ENCODE measurements at regions not wholly inside any gene's neighbourhood (a gene's known extent, or its start where the extent isn't known, plus 50 kb on each side); places are given as distances from the start of the nearest gene placed in this dataset.

DNA sequence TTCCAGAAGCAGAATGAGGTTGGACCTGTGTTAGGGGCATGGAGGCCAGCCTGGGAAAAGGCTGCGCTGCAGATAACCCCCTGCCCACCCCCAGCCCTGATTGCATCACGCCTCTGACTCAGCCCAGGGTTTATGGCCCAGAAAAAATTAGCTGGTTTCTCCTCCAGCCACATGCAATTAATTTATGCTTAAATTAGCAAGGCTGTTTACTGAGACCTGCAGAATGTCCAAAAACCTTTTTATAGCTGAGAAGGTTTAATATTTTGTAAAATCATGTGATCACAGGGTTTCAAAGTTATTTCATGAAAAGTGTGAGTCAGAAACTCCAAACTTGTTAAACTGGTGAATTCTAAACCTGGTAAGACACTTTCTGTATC, 123.1 kb upstream of the HDAC4 start:
- H3K4me1 ChIP-seq (ENCODE audit: insufficient read depth, low read length) = no peaks in the 10 kb centered on the region
- H3K4me3 ChIP-seq (ENCODE audit: low read length) = no peak overlapping the region
- no peak overlapping the region for H3K27ac ChIP-seq (ENCODE audit: low read depth, low read length)
- H3K9me3 ChIP-seq (ENCODE audit: insufficient read depth, low read depth, low read length) = no peaks in the 10 kb centered on the region; the same call in 1 of the 2 replicates
- no peaks in the 10 kb centered on the region for H3K36me3 ChIP-seq (ENCODE audit: insufficient read depth, low read length)
- no peaks in the 10 kb centered on the region for H3K27me3 ChIP-seq (ENCODE audit: insufficient read depth, low read length)
- H3K9ac ChIP-seq (ENCODE audit: low read depth, low read length) = no peak overlapping the region
- 71% methylated on average over 2 of the region's 2 CpGs for WGBS

- no peaks in the 10 kb centered on the region for H3K4me1 ChIP-seq (ENCODE audit: insufficient read depth, low read length)
- 91% methylated on average over 13 of the region's 15 CpGs for WGBS
These were observed 122.5 kb upstream of the HDAC4 start for GRCh38 chr2:239523147-239523953.

GRCh38 chr2:239522740-239523119, 121.9 kb upstream of the HDAC4 start:
- H3K4me1 ChIP-seq (ENCODE audit: insufficient read depth, low read length) = no peaks in the 10 kb centered on the region
- H3K9ac ChIP-seq (ENCODE audit: low read depth, low read length) = no peak overlapping the region
- no peak overlapping the region for H3K4me3 ChIP-seq (ENCODE audit: low read length)
- H3K27me3 ChIP-seq (ENCODE audit: insufficient read depth, low read length) = no peaks in the 10 kb centered on the region
- 94% methylated on average over 12 of the region's 12 CpGs for WGBS
- no peak overlapping the region for H3K27ac ChIP-seq (ENCODE audit: low read depth, low read length)
- no peaks in the 10 kb centered on the region for H3K36me3 ChIP-seq (ENCODE audit: insufficient read depth, low read length)
- no peaks in the 10 kb centered on the region; the same call in 1 of the 2 replicates for H3K9me3 ChIP-seq (ENCODE audit: insufficient read depth, low read depth, low read length)

More at GRCh38 chr2:239523147-239523953, 122.5 kb upstream of the HDAC4 start:
- Histone ChIP-seq H3K9ac (ENCODE audit: low read depth, low read length) (no peak overlapping the region), H3K4me3 (ENCODE audit: low read length) (no peak overlapping the region), H3K9me3 (ENCODE audit: insufficient read depth, low read depth, low read length) (no peaks in the 10 kb centered on the region; the same call in 1 of the 2 replicates), H3K36me3 (ENCODE audit: insufficient read depth, low read length) (no peaks in the 10 kb centered on the region), H3K27ac (ENCODE audit: low read depth, low read length) (no peak overlapping the region), H3K27me3 (ENCODE audit: insufficient read depth, low read length) (no peaks in the 10 kb centered on the region)

DNA sequence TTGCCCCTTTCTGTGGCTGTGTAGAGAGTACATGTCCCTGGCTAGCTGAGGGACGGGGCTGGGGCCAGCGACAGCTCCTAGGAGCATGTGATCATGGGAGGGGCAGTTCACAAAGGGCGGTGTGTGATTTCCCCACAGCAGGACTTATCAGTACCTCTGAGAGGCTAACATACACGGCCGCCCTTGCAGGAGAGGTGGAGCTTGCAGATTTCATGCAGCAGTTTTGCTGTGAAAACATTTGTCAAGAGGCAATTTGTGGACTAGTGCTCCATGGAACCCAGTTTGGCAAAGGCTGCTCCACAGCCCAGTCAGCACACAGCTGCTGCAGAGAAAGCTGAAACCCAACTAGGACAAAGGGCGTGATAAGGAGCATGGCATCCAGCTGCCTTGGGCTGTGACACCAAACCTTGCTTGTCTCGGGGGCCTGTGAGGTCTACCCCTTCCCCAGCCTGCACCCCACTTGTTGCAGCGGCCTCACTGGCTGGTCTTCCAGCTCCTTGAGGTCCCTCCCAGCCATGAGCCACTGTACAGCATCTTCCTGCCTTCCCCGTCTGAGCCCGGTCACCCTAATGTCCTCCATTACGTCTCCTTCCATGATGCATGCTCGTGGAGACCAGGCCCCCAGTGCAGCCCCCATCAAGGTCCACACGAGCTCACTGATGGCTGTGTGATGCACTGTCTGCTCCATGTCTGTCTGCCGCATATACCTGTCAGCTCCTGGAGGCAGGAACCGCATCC, 121.4 kb upstream of the HDAC4 start:
- H3K9ac ChIP-seq (ENCODE audit: low read depth, low read length) = no peak overlapping the region
- H3K36me3 ChIP-seq (ENCODE audit: insufficient read depth, low read length) = no peaks in the 10 kb centered on the region
- no peak overlapping the region for H3K27ac ChIP-seq (ENCODE audit: low read depth, low read length)
- H3K4me1 ChIP-seq (ENCODE audit: insufficient read depth, low read length) = no peaks in the 10 kb centered on the region
- H3K9me3 ChIP-seq (ENCODE audit: insufficient read depth, low read depth, low read length) = no peaks in the 10 kb centered on the region; the same call in 1 of the 2 replicates
- H3K4me3 ChIP-seq (ENCODE audit: low read length) = no peak overlapping the region
- no peaks in the 10 kb centered on the region for H3K27me3 ChIP-seq (ENCODE audit: insufficient read depth, low read length)
- WGBS = 93% methylated on average over 15 of the region's 15 CpGs

- Histone ChIP-seq H3K36me3 (ENCODE audit: insufficient read depth, low read length) (no peaks in the 10 kb centered on the region), H3K9me3 (ENCODE audit: insufficient read depth, low read depth, low read length) (no peaks in the 10 kb centered on the region), H3K27ac (ENCODE audit: low read depth, low read length) (no peak overlapping the region), H3K9ac (ENCODE audit: low read depth, low read length) (no peak overlapping the region), H3K4me1 (ENCODE audit: insufficient read depth, low read length) (no peaks in the 10 kb centered on the region), H3K27me3 (ENCODE audit: insufficient read depth, low read length) (no peaks in the 10 kb centered on the region), H3K4me3 (ENCODE audit: low read length) (no peak overlapping the region)
- 93% methylated on average over 6 of the region's 6 CpGs for WGBS
These were observed 120.6 kb upstream of the HDAC4 start for GRCh38 chr2:239521518-239521815.

DNA sequence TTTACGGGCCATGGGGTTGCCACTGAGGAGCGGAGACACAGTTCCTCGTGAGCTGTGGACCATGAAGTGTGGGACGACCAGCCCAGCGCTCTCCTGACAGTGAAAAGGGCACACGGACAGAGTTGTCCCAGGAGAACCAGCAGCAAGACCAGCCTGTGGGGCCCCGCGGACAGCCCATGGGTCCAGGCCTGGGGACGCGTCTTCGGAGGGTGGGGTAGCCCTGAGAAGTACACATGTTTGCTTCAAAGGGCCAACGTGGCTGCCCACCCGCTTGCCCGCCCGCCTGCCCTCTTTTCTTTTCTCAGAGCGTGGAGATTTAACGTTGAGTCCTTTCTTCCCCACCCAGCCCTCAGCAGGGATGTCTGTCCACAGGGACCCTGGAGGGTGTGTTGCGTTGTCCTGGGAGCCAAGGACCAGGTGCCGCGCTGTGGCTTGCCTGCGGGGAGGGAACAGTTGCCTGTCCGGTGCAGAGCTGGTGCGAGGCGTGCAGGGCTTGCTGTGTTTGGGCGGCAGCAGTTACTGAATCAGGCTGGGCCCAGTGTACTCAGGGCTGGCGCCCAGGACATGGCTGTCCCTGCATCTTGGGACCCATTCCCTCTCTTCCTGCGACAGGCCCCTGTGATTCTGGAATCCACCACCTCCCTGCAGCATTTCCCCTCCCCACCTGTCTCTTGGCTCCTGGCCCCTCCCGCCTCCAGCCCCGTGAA, 120.1 kb upstream of the HDAC4 start:
- H3K36me3 ChIP-seq (ENCODE audit: insufficient read depth, low read length) = no peaks in the 10 kb centered on the region
- WGBS = 94% methylated on average over 29 of the region's 29 CpGs
- no peak overlapping the region for H3K4me3 ChIP-seq (ENCODE audit: low read length)
- no peak overlapping the region for H3K27ac ChIP-seq (ENCODE audit: low read depth, low read length)
- no peak overlapping the region for H3K9ac ChIP-seq (ENCODE audit: low read depth, low read length)
- H3K9me3 ChIP-seq (ENCODE audit: insufficient read depth, low read depth, low read length) = no peaks in the 10 kb centered on the region
- H3K4me1 ChIP-seq (ENCODE audit: insufficient read depth, low read length) = no peaks in the 10 kb centered on the region
- no peaks in the 10 kb centered on the region for H3K27me3 ChIP-seq (ENCODE audit: insufficient read depth, low read length)

GRCh38 chr2:239519921-239520585, 119.2 kb upstream of the HDAC4 start:
- H3K4me1 ChIP-seq (ENCODE audit: insufficient read depth, low read length) = no peaks in the 10 kb centered on the region
- no peak overlapping the region for H3K27ac ChIP-seq (ENCODE audit: low read depth, low read length)
- no peaks in the 10 kb centered on the region for H3K36me3 ChIP-seq (ENCODE audit: insufficient read depth, low read length)
- no peaks in the 10 kb centered on the region for H3K27me3 ChIP-seq (ENCODE audit: insufficient read depth, low read length)
- 93% methylated on average over 17 of the region's 17 CpGs for WGBS
- H3K9ac ChIP-seq (ENCODE audit: low read depth, low read length) = no peak overlapping the region
- no peak overlapping the region for H3K4me3 ChIP-seq (ENCODE audit: low read length)
- no peaks in the 10 kb centered on the region for H3K9me3 ChIP-seq (ENCODE audit: insufficient read depth, low read depth, low read length)

DNA sequence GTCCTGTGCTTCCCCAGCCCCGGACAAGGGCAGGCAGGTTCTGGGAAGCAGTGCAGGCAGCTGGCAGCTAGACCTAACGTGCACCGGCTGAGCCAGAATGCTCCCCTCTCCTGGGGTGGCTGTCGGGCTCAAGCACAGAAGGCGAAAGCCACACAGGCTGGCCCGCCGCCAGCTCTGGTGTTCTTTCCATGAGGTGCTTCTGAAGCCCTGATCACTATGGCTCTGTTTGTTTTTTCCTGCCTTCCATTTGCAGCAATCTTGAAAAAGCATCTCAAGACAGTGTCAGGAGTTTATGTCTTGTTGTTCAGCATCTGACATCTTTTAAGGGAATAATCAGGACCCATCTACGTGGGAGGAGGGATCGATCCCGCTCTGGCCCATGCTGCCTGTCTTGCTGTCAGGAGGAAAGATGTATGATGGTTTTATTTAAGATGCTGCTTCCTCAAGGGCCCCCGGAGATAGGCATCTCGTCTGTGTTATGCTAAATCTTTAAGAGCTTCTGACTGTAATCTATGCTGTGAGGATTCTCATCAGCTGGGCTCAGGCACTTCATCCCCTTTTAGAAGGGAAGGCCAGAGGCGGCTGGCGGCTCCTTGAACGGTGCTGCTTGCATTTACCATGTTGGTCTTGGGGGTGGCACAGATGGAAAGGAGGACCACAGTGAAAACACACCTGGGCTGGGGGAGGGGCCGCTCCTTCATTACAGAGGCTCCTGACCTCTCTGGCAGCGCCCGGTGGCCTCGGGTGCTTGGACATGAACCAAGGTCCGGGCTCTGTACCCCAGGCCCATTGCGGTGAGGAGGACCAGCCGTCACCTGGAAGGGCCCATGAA, 118.5 kb upstream of the HDAC4 start:
- Histone ChIP-seq H3K9me3 (ENCODE audit: insufficient read depth, low read depth, low read length) (no peaks in the 10 kb centered on the region), H3K36me3 (ENCODE audit: insufficient read depth, low read length) (no peaks in the 10 kb centered on the region), H3K27me3 (ENCODE audit: insufficient read depth, low read length) (no peaks in the 10 kb centered on the region), H3K4me3 (ENCODE audit: low read length) (no peak overlapping the region), H3K27ac (ENCODE audit: low read depth, low read length) (no peak overlapping the region), H3K4me1 (ENCODE audit: insufficient read depth, low read length) (no peaks in the 10 kb centered on the region), H3K9ac (ENCODE audit: low read depth, low read length) (no peak overlapping the region)
- 88% methylated on average over 22 of the region's 22 CpGs for WGBS

- Histone ChIP-seq H3K4me1 (ENCODE audit: insufficient read depth, low read length) (no peaks in the 10 kb centered on the region), H3K9me3 (ENCODE audit: insufficient read depth, low read depth, low read length) (no peaks in the 10 kb centered on the region), H3K36me3 (ENCODE audit: insufficient read depth, low read length) (no peaks in the 10 kb centered on the region), H3K9ac (ENCODE audit: low read depth, low read length) (no peak overlapping the region), H3K4me3 (ENCODE audit: low read length) (no peak overlapping the region), H3K27ac (ENCODE audit: low read depth, low read length) (no peak overlapping the region), H3K27me3 (ENCODE audit: insufficient read depth, low read length) (no peaks in the 10 kb centered on the region)
- WGBS = 96% methylated on average over 19 of the region's 19 CpGs
These were observed 117.7 kb upstream of the HDAC4 start for GRCh38 chr2:239518286-239519088.

DNA sequence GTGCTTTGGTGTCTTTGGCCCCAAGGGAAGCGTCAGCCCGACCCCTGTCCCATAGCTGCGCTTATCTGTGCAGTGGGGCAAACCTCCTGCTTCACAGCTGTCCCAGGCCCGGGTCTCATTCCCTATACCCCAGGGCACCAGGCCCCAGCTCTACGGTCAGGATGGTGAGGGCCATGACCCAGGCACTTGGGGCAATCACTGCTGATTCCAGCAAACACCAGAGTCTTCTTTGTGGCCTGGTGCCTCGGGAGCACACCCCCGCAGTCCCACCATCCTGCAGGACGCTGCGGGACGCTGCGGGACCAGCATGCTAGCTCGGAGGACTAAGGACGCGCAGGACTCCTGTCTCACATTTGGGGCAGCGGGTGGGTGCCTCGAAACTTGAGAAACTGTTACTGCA, 116.9 kb upstream of the HDAC4 start:
- 95% methylated on average over 16 of the region's 16 CpGs for WGBS
- no peaks in the 10 kb centered on the region for H3K27me3 ChIP-seq (ENCODE audit: insufficient read depth, low read length)
- H3K4me3 ChIP-seq (ENCODE audit: low read length) = no peak overlapping the region
- no peaks in the 10 kb centered on the region for H3K9me3 ChIP-seq (ENCODE audit: insufficient read depth, low read depth, low read length)
- H3K36me3 ChIP-seq (ENCODE audit: insufficient read depth, low read length) = no peaks in the 10 kb centered on the region
- no peak overlapping the region for H3K27ac ChIP-seq (ENCODE audit: low read depth, low read length)
- H3K9ac ChIP-seq (ENCODE audit: low read depth, low read length) = no peak overlapping the region
- no peaks in the 10 kb centered on the region for H3K4me1 ChIP-seq (ENCODE audit: insufficient read depth, low read length)

All from HUES64 (cell line).